ENCODE measurements at regions not wholly inside any gene's neighbourhood (a gene's known extent, or its start where the extent isn't known, plus 50 kb on each side); places are given as distances from the start of the nearest gene placed in this dataset.

DNA sequence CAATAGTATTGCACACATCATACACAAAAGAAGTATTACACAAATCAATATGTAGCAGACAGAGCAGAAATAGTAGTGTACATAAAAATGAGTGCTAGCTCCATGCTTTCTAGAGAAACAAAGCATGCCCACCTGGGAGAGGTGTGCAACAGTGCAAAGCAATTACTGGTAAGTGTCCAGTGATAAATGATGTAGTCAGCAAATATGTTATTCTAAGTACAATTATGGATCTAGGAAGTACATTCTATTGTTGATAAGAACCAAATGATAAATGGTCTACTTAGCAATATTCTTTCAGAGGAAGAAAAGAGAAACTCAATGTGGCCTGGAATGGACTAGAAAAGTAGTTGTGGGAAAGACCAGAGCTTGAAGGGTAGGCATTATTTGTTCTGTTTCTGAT lies 188.6 kb downstream of the HINT1 start:
- no peak for DNase-seq (ENCODE audit: low read depth)
- POLR2A ChIA-PET: no interaction called here
- Histone ChIP-seq H3K4me3 (ENCODE audit: low read depth, low read length) (no peak overlapping the region), H3K36me3 (ENCODE audit: control insufficient read depth, insufficient read depth, low read length) (no peaks in the 10 kb centered on the region), H3K27me3 (ENCODE audit: control insufficient read depth, insufficient read depth, low read length) (no peaks in the 10 kb centered on the region)
- CTCF ChIA-PET: no interaction called here
- TF ChIP-seq, protein P1, sequence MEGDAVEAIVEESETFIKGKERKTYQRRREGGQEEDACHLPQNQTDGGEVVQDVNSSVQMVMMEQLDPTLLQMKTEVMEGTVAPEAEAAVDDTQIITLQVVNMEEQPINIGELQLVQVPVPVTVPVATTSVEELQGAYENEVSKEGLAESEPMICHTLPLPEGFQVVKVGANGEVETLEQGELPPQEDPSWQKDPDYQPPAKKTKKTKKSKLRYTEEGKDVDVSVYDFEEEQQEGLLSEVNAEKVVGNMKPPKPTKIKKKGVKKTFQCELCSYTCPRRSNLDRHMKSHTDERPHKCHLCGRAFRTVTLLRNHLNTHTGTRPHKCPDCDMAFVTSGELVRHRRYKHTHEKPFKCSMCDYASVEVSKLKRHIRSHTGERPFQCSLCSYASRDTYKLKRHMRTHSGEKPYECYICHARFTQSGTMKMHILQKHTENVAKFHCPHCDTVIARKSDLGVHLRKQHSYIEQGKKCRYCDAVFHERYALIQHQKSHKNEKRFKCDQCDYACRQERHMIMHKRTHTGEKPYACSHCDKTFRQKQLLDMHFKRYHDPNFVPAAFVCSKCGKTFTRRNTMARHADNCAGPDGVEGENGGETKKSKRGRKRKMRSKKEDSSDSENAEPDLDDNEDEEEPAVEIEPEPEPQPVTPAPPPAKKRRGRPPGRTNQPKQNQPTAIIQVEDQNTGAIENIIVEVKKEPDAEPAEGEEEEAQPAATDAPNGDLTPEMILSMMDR (IDR thresholded peaks at IDR 0.05; ENCODE audit: insufficient read depth, low read depth, low read length): no peak

- no peak for DNase-seq (ENCODE audit: low read depth)
- no peak overlapping the region for H3K4me3 ChIP-seq (ENCODE audit: low read depth, low read length)
- TF ChIP-seq, protein P1 (IDR thresholded peaks at IDR 0.05; ENCODE audit: insufficient read depth, low read depth, low read length): no peak
- POLR2A ChIA-PET: no interaction called here
- H3K27me3 ChIP-seq (ENCODE audit: control insufficient read depth, insufficient read depth, low read length): no peaks in the 10 kb centered on the region
- CTCF ChIA-PET: no interaction called here
- H3K36me3 ChIP-seq (ENCODE audit: control insufficient read depth, insufficient read depth, low read length): no peaks in the 10 kb centered on the region
Measured at GRCh38 chr5:130975847-130976246, 189.2 kb downstream of the HINT1 start.

GRCh38 chr5:130975299-130975698 lies 189.8 kb downstream of the HINT1 start:
- DNase-seq (ENCODE audit: low read depth): no peak
- CTCF ChIA-PET: no interaction called here
- Histone ChIP-seq H3K4me3 (ENCODE audit: low read depth, low read length) (no peak overlapping the region), H3K27me3 (ENCODE audit: control insufficient read depth, insufficient read depth, low read length) (no peaks in the 10 kb centered on the region), H3K36me3 (ENCODE audit: control insufficient read depth, insufficient read depth, low read length) (no peaks in the 10 kb centered on the region)
- POLR2A ChIA-PET: no interaction called here
- TF ChIP-seq, protein P1 (IDR thresholded peaks at IDR 0.05; ENCODE audit: insufficient read depth, low read depth, low read length): no peak

DNA sequence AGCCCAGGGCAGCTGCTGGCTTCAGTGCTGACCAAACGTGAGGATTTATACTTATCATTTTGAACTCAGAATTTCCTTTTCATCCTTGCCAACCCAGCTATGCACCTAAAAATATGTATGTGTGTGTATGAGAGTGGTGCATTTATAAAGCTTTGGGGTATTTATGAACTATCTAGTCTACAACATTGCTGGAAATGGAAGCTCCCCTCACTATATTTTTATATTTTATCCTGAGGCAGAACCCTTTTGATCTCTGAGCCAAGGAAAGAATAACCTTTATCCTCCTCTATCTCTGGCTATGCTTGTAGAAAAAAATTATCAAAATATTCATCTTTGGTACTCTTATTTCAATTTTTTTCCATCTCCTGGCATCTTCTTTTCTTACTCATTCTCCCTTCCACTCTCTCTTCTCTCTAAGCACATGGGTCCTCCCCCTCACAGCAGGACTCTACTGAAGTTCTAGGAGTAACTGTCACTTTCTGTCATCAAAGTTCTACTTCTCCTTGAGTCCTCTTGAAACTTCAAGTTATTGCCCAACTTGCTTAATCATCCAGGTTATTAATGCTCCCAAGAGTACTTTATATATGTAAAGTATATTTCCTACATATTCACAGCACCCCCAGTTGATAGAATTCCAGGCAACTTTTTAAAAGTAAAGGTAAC lies 190.9 kb downstream of the HINT1 start:
- DNase-seq (ENCODE audit: low read depth): no peak
- ChIA-PET CTCF (no interaction called here), POLR2A (no interaction called here)
- Histone ChIP-seq H3K4me3 (ENCODE audit: low read depth, low read length) (no peak overlapping the region), H3K36me3 (ENCODE audit: control insufficient read depth, insufficient read depth, low read length) (no peaks in the 10 kb centered on the region), H3K27me3 (ENCODE audit: control insufficient read depth, insufficient read depth, low read length) (no peaks in the 10 kb centered on the region)
- TF ChIP-seq, protein P1 (IDR thresholded peaks at IDR 0.05; ENCODE audit: insufficient read depth, low read depth, low read length): no peak

DNA sequence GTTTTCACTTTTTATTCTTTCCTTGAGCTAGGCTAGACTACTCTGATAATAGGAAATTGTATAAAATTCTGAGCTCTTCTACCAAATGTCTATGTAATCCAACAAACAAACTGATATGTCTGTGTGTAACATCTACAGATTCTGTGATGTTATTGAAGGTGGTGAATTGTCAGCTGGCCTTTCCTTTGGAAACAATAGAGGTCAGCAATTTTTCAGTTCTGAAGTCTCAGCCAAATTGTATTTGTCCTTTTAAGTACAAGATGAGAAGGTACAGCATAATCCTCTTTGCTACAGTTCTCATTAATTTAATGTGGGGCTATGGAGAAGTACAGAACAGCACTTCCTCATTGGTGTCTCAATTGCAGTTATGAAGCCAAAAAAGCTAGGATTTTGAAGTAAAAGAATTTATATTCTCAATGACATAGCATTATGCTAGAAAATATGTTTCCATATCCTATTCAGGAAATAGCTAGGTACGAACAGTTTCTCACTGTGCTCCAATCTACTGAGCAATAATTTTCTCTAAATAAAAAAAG lies 198.0 kb downstream of the HINT1 start:
- ChIA-PET POLR2A (no interaction called here), CTCF (interaction anchor here (1.1 kb wide), 1 partner anchor 26 kb away, joined by 3 read pairs; no protein-coding TSS in a partner anchor)
- DNase-seq (ENCODE audit: low read depth): no peak
- TF ChIP-seq, protein P1 (IDR thresholded peaks at IDR 0.05; ENCODE audit: insufficient read depth, low read depth, low read length): no peak
- Histone ChIP-seq H3K4me3 (ENCODE audit: low read depth, low read length) (no peak overlapping the region), H3K27me3 (ENCODE audit: control insufficient read depth, insufficient read depth, low read length) (no peaks in the 10 kb centered on the region), H3K36me3 (ENCODE audit: control insufficient read depth, insufficient read depth, low read length) (no peaks in the 10 kb centered on the region)
